Fibroblast of pulmonary artery (primary cell): ENCODE measurements at regions not wholly inside any gene's neighbourhood (a gene's known extent, or its start where the extent isn't known, plus 50 kb on each side); places are given as distances from the start of the nearest gene placed in this dataset.

Experiments used
- DNase-seq: peaks from one replicate; pipeline ENCODE4 v3.0.0-alpha.2; 2010; ENCODE audit warnings: low read depth
- H3K4me3 ChIP-seq: replicated peaks from 2 replicates; pipeline ENCODE4 v1.5.1; 2011; ENCODE audit warnings: low read depth, mild to moderate bottlenecking, control low read depth, low read length, moderate library complexity
- TF ChIP-seq, protein P1 (sequence below): IDR thresholded peaks from 2 replicates; pipeline ENCODE4 v1.5.1; 2011; ENCODE audit warnings: mild to moderate bottlenecking, control low read depth, low read length, inconsistent platforms; ENCODE audit errors: missing control alignments

DNA sequence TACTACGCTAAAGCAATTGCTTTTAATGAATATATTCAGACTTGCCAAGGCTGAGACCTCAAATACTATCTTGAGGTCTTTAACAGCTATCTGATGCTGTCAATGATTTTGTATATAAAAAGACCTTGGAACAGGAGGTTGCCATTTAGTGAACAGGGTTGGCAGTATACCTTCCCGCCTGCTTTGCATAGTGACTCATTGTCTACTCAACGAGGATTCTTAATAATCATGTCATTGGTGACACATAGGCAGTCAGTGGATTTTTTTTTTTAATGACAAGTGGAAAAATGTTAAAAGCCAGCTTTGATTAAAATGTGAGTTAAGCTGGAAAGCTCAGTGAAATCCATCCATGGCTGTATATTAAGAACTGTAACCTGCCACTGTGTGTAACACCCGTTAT, 164.0 kb downstream of the ASMT start:
- DNase-seq, result no peak

DNA sequence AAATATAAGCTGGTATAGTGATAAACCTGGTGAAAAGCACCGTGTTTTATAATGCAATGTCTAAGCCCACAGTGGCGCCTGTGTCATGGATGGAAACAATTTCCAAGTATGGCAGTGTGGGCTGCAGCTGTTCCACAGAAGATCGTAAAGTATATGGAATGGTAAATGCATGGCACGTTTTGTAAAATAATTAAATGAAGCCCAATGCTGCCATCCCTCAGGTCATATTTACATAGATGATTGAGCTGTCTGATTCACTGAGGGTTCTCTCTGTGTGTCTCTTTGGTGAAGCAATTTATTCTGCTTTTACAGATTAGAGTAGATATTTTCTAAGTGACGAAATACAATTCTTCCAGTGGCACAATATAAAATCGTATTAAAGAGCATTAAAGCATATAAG, 164.8 kb downstream of the ASMT start:
- DNase-seq, result no peak
- H3K4me3 ChIP-seq, result no peak overlapping the region
- TF ChIP-seq, protein P1, sequence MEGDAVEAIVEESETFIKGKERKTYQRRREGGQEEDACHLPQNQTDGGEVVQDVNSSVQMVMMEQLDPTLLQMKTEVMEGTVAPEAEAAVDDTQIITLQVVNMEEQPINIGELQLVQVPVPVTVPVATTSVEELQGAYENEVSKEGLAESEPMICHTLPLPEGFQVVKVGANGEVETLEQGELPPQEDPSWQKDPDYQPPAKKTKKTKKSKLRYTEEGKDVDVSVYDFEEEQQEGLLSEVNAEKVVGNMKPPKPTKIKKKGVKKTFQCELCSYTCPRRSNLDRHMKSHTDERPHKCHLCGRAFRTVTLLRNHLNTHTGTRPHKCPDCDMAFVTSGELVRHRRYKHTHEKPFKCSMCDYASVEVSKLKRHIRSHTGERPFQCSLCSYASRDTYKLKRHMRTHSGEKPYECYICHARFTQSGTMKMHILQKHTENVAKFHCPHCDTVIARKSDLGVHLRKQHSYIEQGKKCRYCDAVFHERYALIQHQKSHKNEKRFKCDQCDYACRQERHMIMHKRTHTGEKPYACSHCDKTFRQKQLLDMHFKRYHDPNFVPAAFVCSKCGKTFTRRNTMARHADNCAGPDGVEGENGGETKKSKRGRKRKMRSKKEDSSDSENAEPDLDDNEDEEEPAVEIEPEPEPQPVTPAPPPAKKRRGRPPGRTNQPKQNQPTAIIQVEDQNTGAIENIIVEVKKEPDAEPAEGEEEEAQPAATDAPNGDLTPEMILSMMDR, result no peak

More for the DNA sequence above, 164.0 kb downstream of the ASMT start:
- TF ChIP-seq, protein P1, result no peak
- no peak overlapping the region for H3K4me3 ChIP-seq

- TF ChIP-seq, protein P1, result no peak
- no peak overlapping the region for H3K4me3 ChIP-seq
- no peak for DNase-seq
Observed at GRCh38 chrX:1781766-1782165, 166.9 kb downstream of the ASMT start.

DNA sequence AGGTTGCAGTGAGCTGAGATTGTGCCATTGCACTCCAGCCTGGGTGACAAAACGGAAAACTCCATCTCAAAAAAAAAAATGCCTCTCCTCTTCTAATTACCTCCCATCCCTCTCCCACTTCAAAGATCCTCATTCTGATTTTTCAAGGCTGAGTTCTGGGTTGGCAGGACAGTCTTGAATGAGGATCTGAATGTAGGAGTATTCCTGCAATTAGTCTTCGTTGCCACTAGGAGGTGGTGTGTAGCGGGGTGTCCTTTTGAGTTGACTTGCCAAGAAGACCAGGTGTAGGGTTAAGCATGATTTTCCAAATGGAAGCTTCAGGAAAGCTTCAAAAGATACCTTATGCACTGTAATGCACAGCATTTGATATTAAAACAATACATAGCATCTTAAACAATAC, 169.9 kb downstream of the ASMT start:
- TF ChIP-seq, protein P1, result no peak
- H3K4me3 ChIP-seq, result no peak overlapping the region
- DNase-seq, result no peak

DNA sequence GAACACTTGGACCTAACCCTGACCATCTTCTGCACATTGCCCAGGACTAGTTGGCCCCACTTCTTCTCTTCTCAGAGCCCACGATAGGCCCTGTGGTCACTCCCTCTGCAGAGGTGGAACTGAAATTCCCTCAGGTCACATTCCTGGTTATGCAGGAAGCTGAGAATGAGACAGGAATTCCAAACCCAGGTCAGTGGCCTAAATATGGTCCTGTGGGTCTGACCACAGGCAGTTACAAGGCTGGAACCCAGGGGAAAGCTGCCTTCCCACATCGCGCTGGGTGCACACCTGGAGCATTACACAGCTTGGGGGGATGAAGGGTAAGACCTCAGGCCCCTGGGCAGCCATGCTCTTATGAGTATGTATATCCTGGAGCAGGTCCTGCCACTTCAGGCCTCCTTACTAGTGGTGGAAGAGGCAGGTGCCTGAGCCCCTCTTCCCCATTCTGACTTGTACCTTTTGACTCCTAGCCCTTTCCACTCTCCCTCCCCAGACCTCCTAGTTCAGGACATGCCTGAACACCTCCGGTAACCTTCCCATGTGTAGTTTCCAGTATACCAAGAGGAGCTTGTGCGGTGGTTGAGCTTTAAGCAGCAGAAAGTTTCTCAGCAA, 173.5 kb downstream of the ASMT start:
- TF ChIP-seq, protein P1, result no peak
- no peak for DNase-seq
- H3K4me3 ChIP-seq, result no peak overlapping the region

DNA sequence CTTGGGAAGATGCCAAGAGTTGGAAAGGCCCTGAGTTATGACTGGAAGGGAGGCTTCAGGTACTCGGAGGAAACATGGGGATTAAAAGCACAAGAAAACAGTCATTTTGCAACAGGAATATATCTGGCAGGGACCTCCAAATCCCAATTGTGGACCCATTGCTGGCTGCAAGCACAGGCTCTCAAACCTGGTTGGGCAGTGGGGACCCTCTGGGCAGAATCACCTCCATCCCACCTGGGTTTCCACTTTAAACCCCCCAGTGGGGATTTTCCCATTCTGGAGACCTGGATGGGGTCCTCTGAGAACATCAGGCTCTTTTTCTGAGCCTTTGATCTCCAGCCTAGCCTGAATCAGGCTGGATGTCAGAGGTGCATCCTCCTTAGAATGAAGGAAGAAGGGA, 177.8 kb downstream of the ASMT start:
- TF ChIP-seq, protein P1, result no peak
- no peak for DNase-seq
- no peak overlapping the region for H3K4me3 ChIP-seq

- no peak overlapping the region for H3K4me3 ChIP-seq
- DNase-seq, result no peak
- TF ChIP-seq, protein P1, result no peak
Observed at GRCh38 chrX:1794586-1794985, 179.7 kb downstream of the ASMT start.
